ENCODE measurements at regions not wholly inside any gene's neighbourhood (a gene's known extent, or its start where the extent isn't known, plus 50 kb on each side); places are given as distances from the start of the nearest gene placed in this dataset.
"Not testable (repeated sequence)": the region's sequence is repeated elsewhere in the genome, so short reads cannot be mapped to it uniquely, and the experiment has no call there.

DNA sequence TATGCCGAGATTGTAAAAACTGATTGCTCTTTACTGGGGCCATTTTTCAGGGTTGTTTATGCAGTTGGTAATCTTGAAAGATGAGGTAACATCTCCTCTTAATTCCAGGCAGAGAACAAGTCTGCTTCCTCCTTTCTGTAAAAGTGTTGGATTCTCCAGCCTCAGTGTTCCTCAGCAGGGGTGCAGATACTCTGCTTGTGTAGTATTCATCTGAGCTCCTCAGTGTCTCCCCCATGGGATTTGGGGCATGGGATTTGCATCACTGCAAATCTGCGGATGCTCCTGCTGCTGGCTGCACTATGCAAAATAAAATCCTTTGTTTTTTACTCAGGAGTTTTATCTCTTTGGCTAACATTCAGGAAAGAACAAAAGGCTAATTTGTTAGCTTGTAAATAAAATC, 104.9 kb upstream of the ATP8A1 start:
- Histone ChIP-seq H3K4me1 (no peaks in the 10 kb centered on the region), H3K27me3 (replicated peaks in 1 of 7) (no peaks in the 10 kb centered on the region), H3K9me3 (no peaks in the 10 kb centered on the region), H3K4me3 (no peak overlapping the region), H3K36me3 (no peaks in the 10 kb centered on the region), H3K27ac (no peak overlapping the region)
- intact Hi-C loops (cut with DNase I; ENCODE audit: low total_unique reads) = no loop called here
- DNase-seq = no peak
- no peak for TF ChIP-seq POLR2A (IDR thresholded peaks at IDR 0.05)
- TF ChIP-seq, protein P1, sequence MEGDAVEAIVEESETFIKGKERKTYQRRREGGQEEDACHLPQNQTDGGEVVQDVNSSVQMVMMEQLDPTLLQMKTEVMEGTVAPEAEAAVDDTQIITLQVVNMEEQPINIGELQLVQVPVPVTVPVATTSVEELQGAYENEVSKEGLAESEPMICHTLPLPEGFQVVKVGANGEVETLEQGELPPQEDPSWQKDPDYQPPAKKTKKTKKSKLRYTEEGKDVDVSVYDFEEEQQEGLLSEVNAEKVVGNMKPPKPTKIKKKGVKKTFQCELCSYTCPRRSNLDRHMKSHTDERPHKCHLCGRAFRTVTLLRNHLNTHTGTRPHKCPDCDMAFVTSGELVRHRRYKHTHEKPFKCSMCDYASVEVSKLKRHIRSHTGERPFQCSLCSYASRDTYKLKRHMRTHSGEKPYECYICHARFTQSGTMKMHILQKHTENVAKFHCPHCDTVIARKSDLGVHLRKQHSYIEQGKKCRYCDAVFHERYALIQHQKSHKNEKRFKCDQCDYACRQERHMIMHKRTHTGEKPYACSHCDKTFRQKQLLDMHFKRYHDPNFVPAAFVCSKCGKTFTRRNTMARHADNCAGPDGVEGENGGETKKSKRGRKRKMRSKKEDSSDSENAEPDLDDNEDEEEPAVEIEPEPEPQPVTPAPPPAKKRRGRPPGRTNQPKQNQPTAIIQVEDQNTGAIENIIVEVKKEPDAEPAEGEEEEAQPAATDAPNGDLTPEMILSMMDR (IDR thresholded peaks at IDR 0.05 in 8 of 11, conservative IDR thresholded peaks at IDR 0.05 in 3 of 11) = no peak
- no peak for TF ChIP-seq POLR2AphosphoS5 (IDR thresholded peaks at IDR 0.05)
- 83 to 94% (median 90%) methylated on average over 2 of the region's 2 CpGs for WGBS, 5 donors

- intact Hi-C loops (cut with DNase I; ENCODE audit: low total_unique reads) = loop anchor here (5.0 kb wide), 1 partner anchor 188 kb away; no protein-coding TSS in a partner anchor
- not testable (repeated sequence) for DNase-seq; H3K27me3 ChIP-seq (replicated peaks in 1 of 7); H3K9me3 ChIP-seq; H3K4me1 ChIP-seq; H3K4me3 ChIP-seq; H3K36me3 ChIP-seq; H3K27ac ChIP-seq
- WGBS, 5 donors = 56 to 80% (median 75%) methylated on average over 2 of the region's 2 CpGs
Observed at GRCh38 chr4:42754965-42755364, 98.1 kb upstream of the ATP8A1 start.

DNA sequence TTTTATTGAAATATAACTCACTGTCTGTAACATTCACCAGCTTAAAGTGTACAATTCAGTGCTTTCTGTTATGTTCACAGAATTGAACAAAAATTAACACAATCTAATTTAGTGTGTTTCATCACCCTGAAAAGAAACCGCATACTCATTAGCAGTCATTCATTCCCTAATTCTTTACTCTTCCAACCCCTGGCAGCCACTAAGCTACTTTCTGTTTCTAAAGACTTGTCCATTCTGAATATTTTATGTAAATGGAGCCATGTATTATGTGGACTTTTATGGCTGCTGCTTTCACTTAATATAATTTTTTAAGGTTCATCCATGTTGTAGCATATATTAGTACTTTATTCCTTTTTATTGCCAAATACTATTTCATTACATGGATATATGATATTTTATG, 94.7 kb upstream of the ATP8A1 start:
- intact Hi-C loops (cut with DNase I; ENCODE audit: low total_unique reads) = loop anchor here (5.0 kb wide), 1 partner anchor 184 kb away; no protein-coding TSS in a partner anchor
- Histone ChIP-seq H3K27ac (no peak overlapping the region), H3K4me3 (no peak overlapping the region), H3K4me1 (no peaks in the 10 kb centered on the region), H3K36me3 (no peaks in the 10 kb centered on the region), H3K9me3 (no peaks in the 10 kb centered on the region), H3K27me3 (replicated peaks in 1 of 7) (no peaks in the 10 kb centered on the region)
- 74 to 93% (median 92%) methylated on average over 1 of the region's 1 CpG for WGBS, 5 donors
- no peak for DNase-seq
- TF ChIP-seq, protein P1 (IDR thresholded peaks at IDR 0.05 in 8 of 11, conservative IDR thresholded peaks at IDR 0.05 in 3 of 11) = no peak
- TF ChIP-seq POLR2A (IDR thresholded peaks at IDR 0.05) (no peak), POLR2AphosphoS5 (IDR thresholded peaks at IDR 0.05) (no peak)

GRCh38 chr4:42750856-42751255, 94.0 kb upstream of the ATP8A1 start:
- no peak overlapping the region for H3K4me3 ChIP-seq
- peaks cover 0 to 4% (median 0%) of the 10 kb centered on the region in 8 donors for H3K9me3 ChIP-seq
- H3K36me3 ChIP-seq = no peaks in the 10 kb centered on the region
- no peak for DNase-seq
- intact Hi-C loops (cut with DNase I; ENCODE audit: low total_unique reads) = loop anchor here (5.0 kb wide), 1 partner anchor 184 kb away; no protein-coding TSS in a partner anchor
- WGBS, 5 donors = 62 to 87% (median 68%) methylated on average over 2 of the region's 2 CpGs
- no peak for TF ChIP-seq POLR2AphosphoS5 (IDR thresholded peaks at IDR 0.05)
- no peak for TF ChIP-seq POLR2A (IDR thresholded peaks at IDR 0.05)
- TF ChIP-seq, protein P1 (IDR thresholded peaks at IDR 0.05 in 8 of 11, conservative IDR thresholded peaks at IDR 0.05 in 3 of 11) = no peak
- no peak overlapping the region for H3K27ac ChIP-seq
- no peaks in the 10 kb centered on the region for H3K27me3 ChIP-seq (replicated peaks in 1 of 7)
- H3K4me1 ChIP-seq = no peaks in the 10 kb centered on the region

- H3K9me3 ChIP-seq = peaks cover 0 to 11% (median 0%) of the 10 kb centered on the region in 8 donors
- no peak overlapping the region for H3K27ac ChIP-seq
- WGBS, 5 donors = 16 to 44% (median 35%) methylated on average over 1 of the region's 1 CpG
- H3K4me3 ChIP-seq = no peak overlapping the region
- TF ChIP-seq POLR2AphosphoS5 (IDR thresholded peaks at IDR 0.05) (no peak), POLR2A (IDR thresholded peaks at IDR 0.05) (no peak)
- TF ChIP-seq, protein P1 (IDR thresholded peaks at IDR 0.05 in 8 of 11, conservative IDR thresholded peaks at IDR 0.05 in 3 of 11) = peak in 5 of 11 experiments; percentile 16 to 59 (median 25)
- no peaks in the 10 kb centered on the region for H3K27me3 ChIP-seq (replicated peaks in 1 of 7)
- H3K4me1 ChIP-seq = no peaks in the 10 kb centered on the region
- no peak for DNase-seq
- H3K36me3 ChIP-seq = no peaks in the 10 kb centered on the region
- intact Hi-C loops (cut with DNase I; ENCODE audit: low total_unique reads) = loop anchor here (5.0 kb wide), 1 partner anchor 183 kb away; no protein-coding TSS in a partner anchor
Observed at GRCh38 chr4:42750091-42750490, 93.2 kb upstream of the ATP8A1 start.
